ENCODE measurements at regions not wholly inside any gene's neighbourhood (a gene's known extent, or its start where the extent isn't known, plus 50 kb on each side); places are given as distances from the start of the nearest gene placed in this dataset.

GRCh38 chr7:96910486-96910885, 94.9 kb upstream of the DLX6 start:
- 66 to 85% (median 76%) methylated on average over 3 of the region's 3 CpGs for WGBS, 4 donors
- Histone ChIP-seq H3K9me3 (no peaks in the 10 kb centered on the region), H3K4me3 (no peak overlapping the region), H3K27me3 (peaks cover 0 to 4% (median 0%) of the 10 kb centered on the region in 9 donors), H3K4me1 (no peaks in the 10 kb centered on the region), H3K27ac (no peak overlapping the region), H3K36me3 (no peaks in the 10 kb centered on the region)
- intact Hi-C loops (cut with DNase I): no loop called here
- TF ChIP-seq CTCF (IDR thresholded peaks at IDR 0.05) (no peak), POLR2A (IDR thresholded peaks at IDR 0.05) (no peak)
- ATAC-seq: no peak
- no peak for DNase-seq

DNA sequence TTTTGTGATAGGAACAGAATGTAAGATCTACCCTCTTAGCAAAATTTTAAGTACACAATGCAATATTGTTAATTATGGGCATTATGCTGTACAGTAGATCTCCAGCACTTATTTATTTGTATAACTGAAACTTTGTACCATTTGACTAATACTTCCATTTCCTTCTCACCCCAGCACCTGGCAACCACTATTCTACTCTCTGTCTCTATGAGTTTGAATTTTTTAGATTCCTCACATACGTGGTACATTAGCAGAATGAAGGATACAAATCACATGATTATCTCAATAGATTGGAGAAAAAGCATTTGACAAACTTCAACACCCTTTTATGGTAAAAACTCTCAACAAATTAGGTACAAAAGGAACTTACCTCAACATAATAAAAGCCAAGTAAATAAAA, 90.3 kb upstream of the DLX6 start:
- WGBS, 4 donors: 24 to 37% (median 30%) methylated on average over 1 of the region's 1 CpG
- ATAC-seq: no peak

GRCh38 chr7:96920064-96920463, 85.3 kb upstream of the DLX6 start:
- Histone ChIP-seq H3K9me3 (peaks cover 0 to 3% (median 0%) of the 10 kb centered on the region in 12 donors), H3K4me1 (no peaks in the 10 kb centered on the region), H3K36me3 (no peaks in the 10 kb centered on the region), H3K4me3 (no peak overlapping the region), H3K27ac (no peak overlapping the region), H3K27me3 (peaks cover 0 to 4% (median 0%) of the 10 kb centered on the region in 9 donors)
- intact Hi-C loops (cut with DNase I): no loop called here
- DNase-seq (no peak), ATAC-seq (no peak)
- TF ChIP-seq CTCF (IDR thresholded peaks at IDR 0.05) (no peak), POLR2A (IDR thresholded peaks at IDR 0.05) (no peak)

More for the DNA sequence above, 90.3 kb upstream of the DLX6 start:
- Histone ChIP-seq H3K36me3 (no peaks in the 10 kb centered on the region), H3K4me3 (no peak overlapping the region), H3K9me3 (peaks cover 0 to 3% (median 0%) of the 10 kb centered on the region in 12 donors), H3K27me3 (peaks cover 0 to 3% (median 0%) of the 10 kb centered on the region in 9 donors), H3K4me1 (no peaks in the 10 kb centered on the region), H3K27ac (no peak overlapping the region)
- DNase-seq: no peak
- intact Hi-C loops (cut with DNase I): no loop called here
- TF ChIP-seq CTCF (IDR thresholded peaks at IDR 0.05) (no peak), POLR2A (IDR thresholded peaks at IDR 0.05) (no peak)

DNA sequence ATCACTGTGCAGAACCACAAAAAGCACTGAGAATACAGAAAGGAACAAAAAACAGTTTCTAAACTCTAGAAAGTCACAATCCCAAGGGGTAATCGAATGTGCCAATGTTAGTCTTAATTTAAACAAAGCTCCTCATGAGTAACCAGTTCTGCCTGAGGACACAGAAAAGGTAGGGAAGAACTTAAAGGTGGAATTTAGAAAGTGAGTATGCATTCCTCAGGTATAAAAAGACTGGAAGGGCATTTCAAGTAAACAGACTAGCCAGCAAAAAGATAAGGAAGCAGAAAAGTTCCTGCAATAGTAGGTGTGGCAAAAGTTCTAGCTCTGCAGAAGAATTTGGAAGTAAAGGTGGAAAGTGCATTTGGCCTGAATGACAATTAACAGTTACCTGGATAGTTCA, 84.6 kb upstream of the DLX6 start:
- Histone ChIP-seq H3K4me3 (no peak overlapping the region), H3K4me1 (no peaks in the 10 kb centered on the region), H3K36me3 (no peaks in the 10 kb centered on the region), H3K9me3 (peaks cover 0 to 3% (median 0%) of the 10 kb centered on the region in 12 donors), H3K27me3 (peaks cover 0 to 4% (median 0%) of the 10 kb centered on the region in 9 donors), H3K27ac (no peak overlapping the region)
- intact Hi-C loops (cut with DNase I): no loop called here
- no peak for DNase-seq
- 67 to 73% (median 69%) methylated on average over 1 of the region's 1 CpG for WGBS, 4 donors
- TF ChIP-seq CTCF (IDR thresholded peaks at IDR 0.05): no peak
- TF ChIP-seq POLR2A (IDR thresholded peaks at IDR 0.05): no peak
- ATAC-seq: no peak
